H1 (cell line): ENCODE measurements at regions not wholly inside any gene's neighbourhood (a gene's known extent, or its start where the extent isn't known, plus 50 kb on each side); places are given as distances from the start of the nearest gene placed in this dataset.

Source experiments
- CTCF ChIA-PET: fragments of 300-600 bp; sonication (Branson Sonifier 250); formaldehyde crosslinking; loops from one replicate; lab custom pipeline; 2021; ENCODE audit not compliant: partially characterized antibody; lab: Charles Lee
- POLR2A ChIA-PET: fragments of 300-600 bp; sonication (Branson Sonifier 250); formaldehyde crosslinking; loops from one replicate; lab custom pipeline; 2021; ENCODE audit warnings: inconsistent platforms; ENCODE audit not compliant: partially characterized antibody; lab: Charles Lee
- DNase-seq, 2 experiments: peaks; one replicate each; pipeline versions ENCODE4 v3.0.0 to v3.0.0-alpha.2; 2010 to 2022; ENCODE audit warnings: low spot score in 2 of 2, low read depth in 1 of 2, mixed read lengths in 1 of 2
- FAIRE-seq: peaks from 2 replicates; lab custom pipeline; 2011; peaks lifted over from hg19 to GRCh38; lab: Jason Lieb, UNC
- H2AFZ ChIP-seq: 2 replicates; pipeline ENCODE4 v1.8.1; 2012; ENCODE audit warnings: low read length, inconsistent platforms
- H2AK5ac ChIP-seq: 2 replicates; pipeline ENCODE4 v1.6.1; 2013; ENCODE audit warnings: low read depth, low read length
- H2BK120ac ChIP-seq: replicated peaks from 2 replicates; pipeline ENCODE3; 2013; ENCODE audit warnings: low read depth, low read length, inconsistent platforms
- H2BK12ac ChIP-seq: 2 replicates; pipeline ENCODE4 v1.6.1; 2013; ENCODE audit warnings: low read depth, low read length
- H2BK15ac ChIP-seq: 2 replicates; pipeline ENCODE4 v1.6.1; 2013; ENCODE audit warnings: low read length
- H2BK20ac ChIP-seq: 2 replicates; pipeline ENCODE4 v1.6.1; 2013; ENCODE audit warnings: low read length
- H2BK5ac ChIP-seq: 2 replicates; pipeline ENCODE4 v1.6.1; 2013; ENCODE audit warnings: low read depth, low read length
- H3K14ac ChIP-seq: 2 replicates; pipeline ENCODE4 v1.6.1; 2013; ENCODE audit warnings: inconsistent platforms; ENCODE audit not compliant: insufficient read length
- H3K18ac ChIP-seq: 2 replicates; pipeline ENCODE4 v1.6.1; 2013; ENCODE audit warnings: low read length; ENCODE audit errors: extremely low read depth
- H3K23ac ChIP-seq: 2 replicates; pipeline ENCODE4 v1.6.1; 2013; ENCODE audit warnings: inconsistent platforms; ENCODE audit not compliant: insufficient read length
- H3K23me2 ChIP-seq: 2 replicates; pipeline ENCODE4 v1.6.1; 2013; ENCODE audit warnings: low read depth, low read length
- H3K27ac ChIP-seq: 2 replicates; pipeline ENCODE4 v1.6.1; 2011; ENCODE audit warnings: low read depth, low read length, inconsistent platforms
- H3K27me3 ChIP-seq, 4 experiments: replicated peaks in 1 of 4; 1 replicate in 1 of 4; 2 replicates in 3 of 4; pipeline versions ENCODE4 v1.6.1 to v1.8.1; 2011 to 2013; ENCODE audit warnings: low read length in 3 of 4, mild to moderate bottlenecking in 3 of 4, inconsistent platforms in 2 of 4, mixed read lengths in 2 of 4, moderate library complexity in 1 of 4; ENCODE audit not compliant: control insufficient read depth in 3 of 4, insufficient read depth in 3 of 4; ENCODE audit errors: extremely low read depth in 1 of 4
- H3K36me3 ChIP-seq, 4 experiments: 2 replicates each; pipeline versions ENCODE4 v1.6.1 to v1.8.1; 2011 to 2013; ENCODE audit warnings: mild to moderate bottlenecking in 4 of 4, low read length in 3 of 4, moderate library complexity in 2 of 4, control low read depth in 1 of 4, inconsistent platforms in 1 of 4; ENCODE audit not compliant: insufficient read depth in 4 of 4, control insufficient read depth in 2 of 4
- H3K4ac ChIP-seq: replicated peaks from 2 replicates; pipeline ENCODE3; 2013; ENCODE audit warnings: low read length, low read depth, mixed read lengths, inconsistent platforms; ENCODE audit not compliant: insufficient read length
- H3K4me1 ChIP-seq, 4 experiments: replicated peaks in 1 of 4; 1 replicate in 1 of 4; 2 replicates in 3 of 4; pipeline versions ENCODE4 v1.6.1 to v1.8.1; 2011 to 2013; ENCODE audit warnings: low read length in 3 of 4, inconsistent platforms in 2 of 4, mixed read lengths in 1 of 4; ENCODE audit not compliant: insufficient read depth in 4 of 4, control insufficient read depth in 3 of 4
- H3K4me2 ChIP-seq, 2 experiments: 2 replicates each; pipeline versions ENCODE4 v1.6.1 to v1.8.1; 2011 to 2013; ENCODE audit warnings: low read depth in 2 of 2, low read length in 2 of 2, control low read depth in 1 of 2, inconsistent platforms in 1 of 2, mild to moderate bottlenecking in 1 of 2; ENCODE audit not compliant: insufficient read depth in 1 of 2
- H3K4me3 ChIP-seq, 4 experiments: fragments of 200-600, 300-600 bp in 1 of 4; sonication (generic), shearing (Covaris generic), sonication (Bioruptor Twin) in 1 of 4; 2 replicates each; pipeline versions ENCODE4 v1.5.1 to v1.8.1; 2011 to 2016; ENCODE audit warnings: low read length in 4 of 4, low read depth in 3 of 4, control low read depth in 2 of 4, inconsistent platforms in 2 of 4, mild to moderate bottlenecking in 2 of 4, mixed read lengths in 1 of 4, moderate library complexity in 1 of 4; ENCODE audit not compliant: insufficient read depth in 2 of 4; ENCODE audit errors: extremely low read depth in 1 of 4
- H3K56ac ChIP-seq: replicated peaks from 2 replicates; pipeline ENCODE3; 2013; ENCODE audit warnings: low read depth, mild to moderate bottlenecking, mixed read lengths, low read length, inconsistent platforms; ENCODE audit not compliant: insufficient read length
- H3K79me1 ChIP-seq: 2 replicates; pipeline ENCODE4 v1.6.1; 2013; ENCODE audit warnings: low read depth, low read length, control low read depth
- H3K79me2 ChIP-seq, 2 experiments: 2 replicates each; pipeline versions ENCODE4 v1.6.1 to v1.8.1; 2012 to 2013; ENCODE audit warnings: low read length in 2 of 2, mild to moderate bottlenecking in 2 of 2, inconsistent platforms in 1 of 2; ENCODE audit not compliant: insufficient read depth in 2 of 2, control insufficient read depth in 1 of 2
- H3K9ac ChIP-seq, 4 experiments: replicated peaks in 1 of 4; 1 replicate in 1 of 4; 2 replicates in 3 of 4; pipeline versions ENCODE4 v1.6.1 to v1.8.1; 2011 to 2013; ENCODE audit warnings: low read depth in 3 of 4, low read length in 3 of 4, control low read depth in 2 of 4, mild to moderate bottlenecking in 2 of 4, moderate library complexity in 2 of 4, inconsistent platforms in 1 of 4; ENCODE audit errors: extremely low read depth in 1 of 4
- H3K9me3 ChIP-seq, 2 experiments: 2 replicates each; pipeline versions ENCODE4 v1.6.1 to v1.8.1; 2012 to 2013; ENCODE audit warnings: mild to moderate bottlenecking in 2 of 2, moderate library complexity in 2 of 2, control low read depth in 1 of 2, inconsistent platforms in 1 of 2, low read depth in 1 of 2, low read length in 1 of 2, mixed read lengths in 1 of 2; ENCODE audit not compliant: insufficient read depth in 2 of 2
- H4K20me1 ChIP-seq, 2 experiments: replicated peaks in 1 of 2; 2 replicates each; pipeline versions ENCODE3 to v1.8.1; 2011 to 2013; ENCODE audit warnings: inconsistent platforms in 2 of 2, low read length in 2 of 2, mild to moderate bottlenecking in 1 of 2; ENCODE audit not compliant: insufficient read depth in 2 of 2, control insufficient read depth in 1 of 2
- H4K5ac ChIP-seq: 2 replicates; pipeline ENCODE4 v1.6.1; 2013; ENCODE audit warnings: low read length, low read depth, mixed read lengths, inconsistent platforms; ENCODE audit not compliant: insufficient read length
- H4K8ac ChIP-seq: 2 replicates; pipeline ENCODE4 v1.8.0; 2013; ENCODE audit warnings: mild to moderate bottlenecking, moderate library complexity, low read length, inconsistent platforms; ENCODE audit not compliant: insufficient read depth; ENCODE audit errors: extremely low read depth
- H4K91ac ChIP-seq: replicated peaks from 2 replicates; pipeline ENCODE3; 2013; ENCODE audit warnings: low read length, mixed read lengths, inconsistent platforms; ENCODE audit not compliant: insufficient read length
- BCL11A ChIP-seq, 2 experiments: IDR thresholded peaks; one replicate each; pipeline ENCODE4 v1.6.1; 2011; ENCODE audit warnings: low read depth in 2 of 2, low read length in 2 of 2, mild to moderate bottlenecking in 2 of 2
- FOSL1 ChIP-seq: IDR thresholded peaks from 2 replicates; pipeline ENCODE4 v1.6.1; 2011; ENCODE audit warnings: mild to moderate bottlenecking, low read depth, low read length, moderate library complexity; ENCODE audit not compliant: insufficient read depth
- HDAC2 ChIP-seq, 2 experiments: fragments of 300-600 bp in 1 of 2; sonication (generic) in 1 of 2; IDR thresholded peaks; 2 replicates each; pipeline ENCODE4 v1.6.1; 2011 to 2012; ENCODE audit warnings: low read depth in 2 of 2, low read length in 2 of 2, mild to moderate bottlenecking in 2 of 2, moderate library complexity in 2 of 2, borderline replicate concordance in 1 of 2, inconsistent platforms in 1 of 2
- KDM5A ChIP-seq: fragments of 200-600 bp; IDR thresholded peaks from 2 replicates; pipeline ENCODE4 v1.7.1; 2012; ENCODE audit warnings: mild to moderate bottlenecking, low read length, inconsistent platforms, mixed read lengths
- NANOG ChIP-seq: IDR thresholded peaks from 2 replicates; pipeline ENCODE4 v1.6.1; 2011; ENCODE audit warnings: low read length, low read depth, mild to moderate bottlenecking, inconsistent platforms; ENCODE audit not compliant: insufficient read depth, poor library complexity, severe bottlenecking
- SIX5 ChIP-seq: IDR thresholded peaks from 2 replicates; pipeline ENCODE4 v1.6.1; 2011; ENCODE audit warnings: mild to moderate bottlenecking, low read depth, low read length
- USF2 ChIP-seq: IDR thresholded peaks from 2 replicates; pipeline ENCODE4 v1.6.1; 2011; ENCODE audit warnings: low read length, improper control_type of control experiment
- YY1 ChIP-seq: IDR thresholded peaks from 2 replicates; pipeline ENCODE4 v1.6.1; 2011; ENCODE audit warnings: low read depth, mild to moderate bottlenecking, low read length

- Histone ChIP-seq H3K27ac (no peak overlapping the region), H2BK120ac (no peak overlapping the region), H4K20me1 (no peaks in the 10 kb centered on the region), H4K8ac (no peak overlapping the region), H3K79me2 (no peaks in the 10 kb centered on the region), H2BK20ac (no peak overlapping the region), H3K4me3 (no peak overlapping the region), H2AK5ac (no peak overlapping the region), H4K91ac (no peak overlapping the region), H4K5ac (no peak overlapping the region), H3K9ac (no peak overlapping the region), H2BK5ac (no peak overlapping the region), H3K14ac (no peak overlapping the region), H2BK15ac (no peak overlapping the region), H3K23me2 (no peaks in the 10 kb centered on the region), H3K4me1 (no peaks in the 10 kb centered on the region), H2BK12ac (no peak overlapping the region), H3K4me2 (no peak overlapping the region), H3K18ac (no peak overlapping the region), H3K27me3 (no peaks in the 10 kb centered on the region), H3K56ac (no peak overlapping the region), H3K79me1 (no peaks in the 10 kb centered on the region), H2AFZ (no peak overlapping the region), H3K36me3 (no peaks in the 10 kb centered on the region), H3K9me3 (peaks cover 2 to 7% of the 10 kb centered on the region in 2 experiments; a peak in 2 of 4 replicates), H3K23ac (no peak overlapping the region), H3K4ac (no peak overlapping the region)
- DNase-seq = no peak
- ChIA-PET CTCF (no interaction called here), POLR2A (no interaction called here)
- FAIRE-seq = no peak
- TF ChIP-seq BCL11A (IDR thresholded peaks at IDR 0.05; ENCODE audit: low read depth in 2 of 2, low read length in 2 of 2) (no peak), YY1 (no peak), USF2 (no peak), NANOG (no peak), HDAC2 (IDR thresholded peaks at IDR 0.05; ENCODE audit: borderline replicate concordance in 1 of 2, low read depth in 2 of 2, low read length in 2 of 2) (no peak), SIX5 (no peak), FOSL1 (no peak), KDM5A (no peak)
Observed at GRCh38 chr3:144900366-144900765, 928.7 kb downstream of the DIPK2A start.
